HG03025 (cell line): ENCODE measurements at regions not wholly inside any gene's neighbourhood (a gene's known extent, or its start where the extent isn't known, plus 50 kb on each side); places are given as distances from the start of the nearest gene placed in this dataset.

Source experiments
- ATAC-seq: cut with Tn5 transposase; IDR thresholded peaks from one replicate; pipeline ENCODE4 v1.9.1; 2021; ENCODE audit warnings: mild to moderate bottlenecking, moderate library complexity; ENCODE audit not compliant: unreplicated experiment, low FRiP score

GRCh38 chr17:53387745-53388144 is 435.0 kb upstream of the KIF2B start:
- no peak for ATAC-seq

- ATAC-seq, result no peak
These were observed 468.8 kb upstream of the KIF2B start for GRCh38 chr17:53353919-53354351.

GRCh38 chr17:53344778-53345177 is 477.9 kb upstream of the KIF2B start:
- no peak for ATAC-seq

- ATAC-seq, result no peak
These were observed 486.4 kb upstream of the KIF2B start for GRCh38 chr17:53336281-53336680.

GRCh38 chr17:53335443-53335842 is 487.3 kb upstream of the KIF2B start:
- ATAC-seq, result no peak

- no peak for ATAC-seq
These were observed 492.0 kb upstream of the KIF2B start for GRCh38 chr17:53330756-53331155.

- no peak for ATAC-seq
These were observed 501.1 kb upstream of the KIF2B start for GRCh38 chr17:53321651-53322050.

- ATAC-seq, result no peak
These were observed 502.8 kb upstream of the KIF2B start for GRCh38 chr17:53319947-53320346.

- ATAC-seq, result no peak
These were observed 505.7 kb upstream of the KIF2B start for GRCh38 chr17:53316988-53317387.

GRCh38 chr17:53316073-53316472 is 506.7 kb upstream of the KIF2B start:
- ATAC-seq, result no peak

- ATAC-seq, result no peak
These were observed 508.2 kb upstream of the KIF2B start for GRCh38 chr17:53314521-53314920.

GRCh38 chr17:53313746-53314145 is 509.0 kb upstream of the KIF2B start:
- no peak for ATAC-seq

- ATAC-seq, result no peak
These were observed 544.3 kb upstream of the KIF2B start for GRCh38 chr17:53278466-53278865.

GRCh38 chr17:53273126-53273525 is 549.6 kb upstream of the KIF2B start:
- no peak for ATAC-seq

- ATAC-seq, result no peak
These were observed 551.8 kb upstream of the KIF2B start for GRCh38 chr17:53270936-53271335.

- ATAC-seq, result no peak
These were observed 558.0 kb upstream of the KIF2B start for GRCh38 chr17:53264730-53265129.

- no peak for ATAC-seq
These were observed 568.6 kb upstream of the KIF2B start for GRCh38 chr17:53253956-53254597.

GRCh38 chr17:53249036-53249435 is 573.7 kb upstream of the KIF2B start:
- ATAC-seq, result no peak

GRCh38 chr17:53234138-53234537 is 588.6 kb upstream of the KIF2B start:
- no peak for ATAC-seq

- no peak for ATAC-seq
These were observed 595.2 kb upstream of the KIF2B start for GRCh38 chr17:53227514-53227913.

GRCh38 chr17:53227111-53227510 is 595.6 kb upstream of the KIF2B start:
- no peak for ATAC-seq

GRCh38 chr17:53219821-53220220 is 602.9 kb upstream of the KIF2B start:
- no peak for ATAC-seq

GRCh38 chr17:53218723-53219122 is 604.0 kb upstream of the KIF2B start:
- ATAC-seq, result no peak
